Panc1 (cell line): ENCODE measurements at regions not wholly inside any gene's neighbourhood (a gene's known extent, or its start where the extent isn't known, plus 50 kb on each side); places are given as distances from the start of the nearest gene placed in this dataset.

ENCODE experiments used
- ATAC-seq: fragments of 200-7000 bp; cut with Tn5 transposase; 2 replicates; pipeline ENCODE4 v1.9.1; 2020; ENCODE audit warnings: mild to moderate bottlenecking, moderate library complexity
- BruUV-seq: library from RNA; stranded (reverse); fragments of 400-500 nt; replicated peaks from 2 replicates; lab custom pipeline; 2021; lab: Mats Ljungman, UMichigan
- CTCF ChIA-PET: fragments of 300-600 bp; sonication (Branson Sonifier 250); formaldehyde crosslinking; loops from one replicate; lab custom pipeline; 2022; ENCODE audit warnings: antibody characterized with exemption; lab: Charles Lee
- POLR2A ChIA-PET: fragments of 300-600 bp; sonication (Branson Sonifier 250); formaldehyde crosslinking; loops from one replicate; lab custom pipeline; 2022; ENCODE audit warnings: antibody characterized with exemption; lab: Charles Lee
- DNase-seq: peaks from one replicate; pipeline ENCODE4 v3.0.0-alpha.2; 2010; ENCODE audit warnings: low read depth, low spot score
- H3K27ac ChIP-seq: 2 replicates; pipeline ENCODE4 v1.5.1; 2011; ENCODE audit warnings: mild to moderate bottlenecking, low read length, inconsistent platforms
- H3K27me3 ChIP-seq: fragments of 200-500 bp; sonication (Bioruptor generic); 2 replicates; pipeline ENCODE4 v1.6.0; 2014; ENCODE audit warnings: low read length, inconsistent platforms; ENCODE audit not compliant: control insufficient read depth, insufficient read depth
- H3K36me3 ChIP-seq: fragments of 200-500 bp; sonication (Bioruptor generic); 2 replicates; pipeline ENCODE4 v1.5.1; 2014; ENCODE audit warnings: inconsistent platforms, mild to moderate bottlenecking, low read length, moderate library complexity; ENCODE audit not compliant: control insufficient read depth, insufficient read depth
- H3K4me1 ChIP-seq: 2 replicates; pipeline ENCODE4 v1.5.1; 2011; ENCODE audit warnings: inconsistent platforms, mild to moderate bottlenecking, low read length, moderate library complexity; ENCODE audit not compliant: control insufficient read depth, insufficient read depth
- H3K4me3 ChIP-seq, 2 experiments: 2 replicates each; pipeline ENCODE4 v1.5.1; 2011 to 2012; ENCODE audit warnings: low read depth in 2 of 2, low read length in 2 of 2, mild to moderate bottlenecking in 2 of 2, inconsistent platforms in 1 of 2, moderate library complexity in 1 of 2
- H3K9me3 ChIP-seq: fragments of 200-500 bp; sonication (Bioruptor generic); 2 replicates; pipeline ENCODE4 v1.5.1; 2014; ENCODE audit warnings: low read depth, mild to moderate bottlenecking, inconsistent platforms, low read length, moderate library complexity; ENCODE audit not compliant: control insufficient read depth, insufficient read depth
- POLR2AphosphoS5 ChIP-seq: IDR thresholded peaks from 2 replicates; pipeline ENCODE4 v1.6.1; 2012; ENCODE audit warnings: mild to moderate bottlenecking, low read depth, low read length, moderate library complexity
- REST ChIP-seq, 2 experiments: IDR thresholded peaks; 2 replicates each; pipeline ENCODE4 v1.6.1; 2011 to 2012; ENCODE audit warnings: low read depth in 2 of 2, control low read depth in 1 of 2, low read length in 1 of 2, mild to moderate bottlenecking in 1 of 2, moderate library complexity in 1 of 2; ENCODE audit not compliant: insufficient read depth in 1 of 2
- SIN3A ChIP-seq: IDR thresholded peaks from 2 replicates; pipeline ENCODE4 v1.6.1; 2012; ENCODE audit warnings: low read depth, mild to moderate bottlenecking, low read length, moderate library complexity, borderline replicate concordance; ENCODE audit not compliant: insufficient read depth
- TCF7L2 ChIP-seq: IDR thresholded peaks from 2 replicates; pipeline ENCODE4 v1.6.1; 2011; ENCODE audit warnings: mild to moderate bottlenecking, low read depth, low read length, inconsistent platforms
- in situ Hi-C: cut with HindIII; loops from 2 replicates; pipeline ENCODE4 v1.10.0; 2016; ENCODE audit warnings: low sequenced_read_pairs, low pct_unique_long_range_greater_than_20kb
- intact Hi-C: fragments of 100-400 bp; cut with micrococcal nuclease; formaldehyde crosslinking; loops from one replicate; pipeline ENCODE4 v1.10.0; 2022; ENCODE audit not compliant: unreplicated experiment
- TF ChIP-seq, protein P1 (sequence below): fragments of 450-650 bp; IDR thresholded peaks from 2 replicates; pipeline ENCODE4 v1.5.1; 2017; ENCODE audit warnings: mild to moderate bottlenecking

DNA sequence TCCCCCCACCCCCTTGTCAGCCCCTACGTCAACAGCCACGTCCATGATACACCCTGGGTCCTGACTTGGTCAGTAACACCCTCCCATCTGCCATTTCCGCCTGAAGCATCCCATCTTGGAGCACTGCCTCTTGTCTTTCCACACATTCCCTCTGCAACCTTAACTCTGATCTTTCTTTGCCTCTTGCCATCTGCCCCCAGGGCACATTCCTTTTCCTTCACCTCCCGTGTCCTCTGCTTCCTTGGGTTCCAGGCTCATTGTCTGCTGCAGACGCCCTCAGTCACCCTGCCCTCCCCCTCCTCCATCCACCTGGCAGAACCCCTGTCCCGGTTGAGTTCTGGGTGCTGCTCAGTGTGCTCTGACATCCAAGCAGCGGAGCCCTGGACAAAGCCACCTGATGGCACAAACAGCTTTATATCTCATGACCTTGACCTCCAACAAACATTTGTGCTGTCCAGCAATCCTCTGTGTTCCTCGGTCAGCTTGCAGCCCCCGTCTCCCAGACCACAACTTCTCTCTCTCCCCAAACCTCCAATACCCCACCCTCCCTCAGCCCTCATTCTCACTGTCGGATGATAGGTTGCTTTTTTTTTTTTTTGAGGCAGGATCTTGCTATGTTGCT is 97.7 kb upstream of the IER5L start:
- no peak overlapping the region for H3K4me3 ChIP-seq
- H3K27me3 ChIP-seq, result no peaks in the 10 kb centered on the region
- no peaks in the 10 kb centered on the region for H3K9me3 ChIP-seq
- no peak for TF ChIP-seq POLR2AphosphoS5
- TF ChIP-seq, protein P1, sequence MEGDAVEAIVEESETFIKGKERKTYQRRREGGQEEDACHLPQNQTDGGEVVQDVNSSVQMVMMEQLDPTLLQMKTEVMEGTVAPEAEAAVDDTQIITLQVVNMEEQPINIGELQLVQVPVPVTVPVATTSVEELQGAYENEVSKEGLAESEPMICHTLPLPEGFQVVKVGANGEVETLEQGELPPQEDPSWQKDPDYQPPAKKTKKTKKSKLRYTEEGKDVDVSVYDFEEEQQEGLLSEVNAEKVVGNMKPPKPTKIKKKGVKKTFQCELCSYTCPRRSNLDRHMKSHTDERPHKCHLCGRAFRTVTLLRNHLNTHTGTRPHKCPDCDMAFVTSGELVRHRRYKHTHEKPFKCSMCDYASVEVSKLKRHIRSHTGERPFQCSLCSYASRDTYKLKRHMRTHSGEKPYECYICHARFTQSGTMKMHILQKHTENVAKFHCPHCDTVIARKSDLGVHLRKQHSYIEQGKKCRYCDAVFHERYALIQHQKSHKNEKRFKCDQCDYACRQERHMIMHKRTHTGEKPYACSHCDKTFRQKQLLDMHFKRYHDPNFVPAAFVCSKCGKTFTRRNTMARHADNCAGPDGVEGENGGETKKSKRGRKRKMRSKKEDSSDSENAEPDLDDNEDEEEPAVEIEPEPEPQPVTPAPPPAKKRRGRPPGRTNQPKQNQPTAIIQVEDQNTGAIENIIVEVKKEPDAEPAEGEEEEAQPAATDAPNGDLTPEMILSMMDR, result no peak
- TF ChIP-seq TCF7L2, result no peak
- no peak for TF ChIP-seq REST (IDR thresholded peaks at IDR 0.05; ENCODE audit: insufficient read depth in 1 of 2, low read depth in 2 of 2, low read length in 1 of 2)
- TF ChIP-seq SIN3A, result no peak
- BruUV-seq, result no TSS peak
- CTCF ChIA-PET, result interaction anchor here (0.6 kb wide), 1 partner anchor 225 kb away, joined by 3 read pairs; no protein-coding TSS in a partner anchor
- POLR2A ChIA-PET, result no interaction called here
- H3K4me1 ChIP-seq, result peaks cover 8% of the 10 kb centered on the region; the same call in 1 of the 2 replicates
- no peak overlapping the region for H3K27ac ChIP-seq
- intact Hi-C loops, result no loop called here
- DNase-seq (no peak), ATAC-seq (no peak)
- no peaks in the 10 kb centered on the region for H3K36me3 ChIP-seq
- in situ Hi-C loops, result no loop called here

DNA sequence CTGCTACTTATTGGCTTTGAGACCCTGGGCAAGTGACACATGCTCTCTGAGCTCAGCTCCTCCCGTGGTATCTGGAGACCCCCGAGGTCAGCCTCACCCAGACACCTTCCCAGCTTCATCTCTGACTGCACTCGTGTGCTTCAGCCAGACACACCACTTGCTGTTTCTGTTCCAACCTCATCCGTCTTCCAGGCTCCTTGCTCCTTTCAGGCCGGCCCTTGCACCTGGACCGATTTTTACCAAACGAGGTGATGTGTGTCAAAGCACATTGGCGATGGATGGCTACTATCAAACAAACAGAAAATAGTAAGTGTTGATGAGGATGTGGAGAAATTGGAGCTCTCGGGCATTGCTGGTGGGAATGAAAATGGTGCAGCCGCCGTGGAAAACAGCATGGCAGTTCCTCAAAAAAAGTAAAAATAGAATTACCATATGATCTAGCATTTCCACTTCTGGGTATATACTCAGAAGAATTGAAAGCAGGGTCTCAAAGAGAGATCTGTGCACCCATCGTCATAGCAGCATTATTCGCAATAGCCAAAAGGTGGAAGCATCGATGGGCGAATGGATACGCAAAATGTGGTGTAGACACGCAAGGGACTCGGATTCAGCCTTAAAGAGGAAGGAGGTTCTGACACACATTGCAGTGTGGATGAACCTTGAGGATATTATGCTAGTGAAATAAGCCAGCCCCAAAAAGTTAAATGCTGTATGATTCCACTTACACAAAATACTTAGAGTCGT is 96.1 kb upstream of the IER5L start:
- H3K9me3 ChIP-seq, result no peaks in the 10 kb centered on the region
- CTCF ChIA-PET, result no interaction called here
- H3K27me3 ChIP-seq, result no peaks in the 10 kb centered on the region
- peaks cover 8% of the 10 kb centered on the region; the same call in 1 of the 2 replicates for H3K4me1 ChIP-seq
- intact Hi-C loops, result no loop called here
- POLR2A ChIA-PET, result no interaction called here
- H3K27ac ChIP-seq, result no peak overlapping the region
- in situ Hi-C loops, result no loop called here
- no peak overlapping the region for H3K4me3 ChIP-seq
- no TSS peak for BruUV-seq
- H3K36me3 ChIP-seq, result no peaks in the 10 kb centered on the region
- DNase-seq (no peak), ATAC-seq (no peak)
- TF ChIP-seq, protein P1, result no peak
- TF ChIP-seq TCF7L2, result no peak
- no peak for TF ChIP-seq POLR2AphosphoS5
- TF ChIP-seq REST (IDR thresholded peaks at IDR 0.05; ENCODE audit: insufficient read depth in 1 of 2, low read depth in 2 of 2, low read length in 1 of 2), result no peak
- TF ChIP-seq SIN3A, result no peak
